ENCODE measurements at regions not wholly inside any gene's neighbourhood (a gene's known extent, or its start where the extent isn't known, plus 50 kb on each side); places are given as distances from the start of the nearest gene placed in this dataset.

DNA sequence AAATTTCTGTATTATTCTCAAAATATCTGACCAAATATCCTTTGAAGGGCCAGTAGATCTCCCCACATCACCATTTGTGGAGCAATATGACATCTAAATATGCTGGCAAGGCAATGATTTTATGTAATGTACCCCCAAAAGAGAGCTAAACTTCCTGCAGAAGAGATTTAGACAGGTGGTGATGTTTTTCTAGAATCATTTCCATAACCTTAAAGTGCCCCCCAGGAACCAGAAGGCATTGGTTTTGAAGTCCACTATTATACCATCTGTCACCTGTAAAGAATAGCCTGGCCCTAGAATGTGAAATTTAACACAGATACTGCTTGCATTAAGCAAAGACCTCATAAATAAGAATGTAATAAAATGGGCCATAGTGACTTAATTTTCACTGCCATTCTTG lies 77.9 kb upstream of the ABLIM1 start:
- TF ChIP-seq, protein P1, sequence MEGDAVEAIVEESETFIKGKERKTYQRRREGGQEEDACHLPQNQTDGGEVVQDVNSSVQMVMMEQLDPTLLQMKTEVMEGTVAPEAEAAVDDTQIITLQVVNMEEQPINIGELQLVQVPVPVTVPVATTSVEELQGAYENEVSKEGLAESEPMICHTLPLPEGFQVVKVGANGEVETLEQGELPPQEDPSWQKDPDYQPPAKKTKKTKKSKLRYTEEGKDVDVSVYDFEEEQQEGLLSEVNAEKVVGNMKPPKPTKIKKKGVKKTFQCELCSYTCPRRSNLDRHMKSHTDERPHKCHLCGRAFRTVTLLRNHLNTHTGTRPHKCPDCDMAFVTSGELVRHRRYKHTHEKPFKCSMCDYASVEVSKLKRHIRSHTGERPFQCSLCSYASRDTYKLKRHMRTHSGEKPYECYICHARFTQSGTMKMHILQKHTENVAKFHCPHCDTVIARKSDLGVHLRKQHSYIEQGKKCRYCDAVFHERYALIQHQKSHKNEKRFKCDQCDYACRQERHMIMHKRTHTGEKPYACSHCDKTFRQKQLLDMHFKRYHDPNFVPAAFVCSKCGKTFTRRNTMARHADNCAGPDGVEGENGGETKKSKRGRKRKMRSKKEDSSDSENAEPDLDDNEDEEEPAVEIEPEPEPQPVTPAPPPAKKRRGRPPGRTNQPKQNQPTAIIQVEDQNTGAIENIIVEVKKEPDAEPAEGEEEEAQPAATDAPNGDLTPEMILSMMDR (IDR thresholded peaks at IDR 0.05; ENCODE audit: poor library complexity): no peak
- no peak for TF ChIP-seq EZH2 (IDR thresholded peaks at IDR 0.05; ENCODE audit: borderline replicate concordance)
- TF ChIP-seq EZH2phosphoT487 (IDR thresholded peaks at IDR 0.05; ENCODE audit: low read depth, severe bottlenecking, unreplicated experiment): no peak
